IPS-NIHi11 (cell line): ENCODE measurements at regions not wholly inside any gene's neighbourhood (a gene's known extent, or its start where the extent isn't known, plus 50 kb on each side); places are given as distances from the start of the nearest gene placed in this dataset.
"Not testable (repeated sequence)": the region's sequence is repeated elsewhere in the genome, so short reads cannot be mapped to it uniquely, and the experiment has no call there.

ENCODE experiments used
- DNase-seq: peaks from one replicate; pipeline ENCODE4 v3.0.0; 2012; ENCODE audit warnings: mixed read lengths, low spot score

DNA sequence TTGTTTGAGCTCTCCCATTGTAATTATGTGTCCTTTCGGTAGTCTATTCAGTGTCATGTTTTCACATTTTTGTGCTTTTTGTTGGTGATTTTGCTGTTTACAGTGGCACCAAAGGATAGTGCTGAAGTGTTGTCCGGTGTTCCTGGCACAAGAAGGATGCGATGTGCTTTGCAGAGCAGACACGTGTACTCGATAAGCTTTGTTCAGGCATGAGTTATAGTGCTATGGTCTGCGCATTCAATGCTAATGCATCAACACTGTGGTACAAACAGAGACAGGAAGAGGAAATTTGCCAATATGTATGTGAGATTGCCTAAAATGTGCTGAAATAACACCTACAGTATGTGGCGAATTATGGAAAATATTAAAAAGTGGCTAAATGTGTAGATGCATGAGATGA lies 913.4 kb upstream of the ACO1 start:
- DNase-seq: no peak

GRCh38 chr9:31486630-31487029 lies 897.8 kb upstream of the ACO1 start:
- DNase-seq: no peak

DNA sequence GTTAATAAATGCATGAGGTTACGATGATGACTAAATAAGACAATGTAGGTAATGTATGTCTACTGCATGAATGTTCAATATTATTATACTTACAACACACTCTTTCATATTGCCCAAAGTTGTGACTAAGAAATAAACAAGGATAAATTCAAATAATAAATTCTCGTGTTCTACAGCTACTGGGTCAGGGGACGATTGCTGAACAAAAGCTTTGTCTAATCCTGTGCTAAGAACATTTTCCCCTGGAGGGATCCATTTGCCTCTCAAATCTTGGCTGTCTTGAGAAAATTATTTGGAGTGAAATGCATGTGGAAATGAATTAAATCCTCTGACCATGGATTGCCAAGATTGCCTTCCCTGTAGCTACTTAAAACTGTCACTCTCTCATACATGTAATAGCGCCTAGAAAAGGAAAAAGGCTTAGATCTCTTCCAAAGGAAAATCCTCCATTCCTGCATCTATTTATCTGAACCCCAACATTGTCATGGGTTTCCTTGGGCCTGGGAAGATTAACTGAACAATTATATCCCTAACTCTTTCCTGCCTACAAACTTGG lies 893.8 kb upstream of the ACO1 start:
- no peak for DNase-seq

DNA sequence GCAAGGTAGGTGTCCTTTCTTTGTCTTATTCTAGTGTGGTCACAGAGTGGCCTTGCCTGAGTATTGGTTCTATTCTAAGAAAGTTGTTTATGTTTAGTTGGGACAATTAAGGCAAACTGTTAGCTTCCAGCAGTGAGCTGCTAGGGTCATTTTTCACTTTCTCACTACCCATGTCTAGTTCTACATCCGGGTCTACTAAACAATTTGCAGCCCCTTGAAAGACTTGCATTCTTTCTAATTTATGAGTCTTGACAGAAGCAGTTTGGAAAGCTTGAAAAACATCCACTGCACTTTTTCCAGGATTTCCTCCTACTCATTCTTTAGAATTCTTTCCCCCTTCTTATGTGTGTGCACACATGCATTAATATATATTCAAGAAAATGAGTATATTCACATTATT lies 892.2 kb upstream of the ACO1 start:
- DNase-seq: no peak

- DNase-seq: no peak
These were observed 884.0 kb upstream of the ACO1 start for GRCh38 chr9:31500422-31500821.

DNA sequence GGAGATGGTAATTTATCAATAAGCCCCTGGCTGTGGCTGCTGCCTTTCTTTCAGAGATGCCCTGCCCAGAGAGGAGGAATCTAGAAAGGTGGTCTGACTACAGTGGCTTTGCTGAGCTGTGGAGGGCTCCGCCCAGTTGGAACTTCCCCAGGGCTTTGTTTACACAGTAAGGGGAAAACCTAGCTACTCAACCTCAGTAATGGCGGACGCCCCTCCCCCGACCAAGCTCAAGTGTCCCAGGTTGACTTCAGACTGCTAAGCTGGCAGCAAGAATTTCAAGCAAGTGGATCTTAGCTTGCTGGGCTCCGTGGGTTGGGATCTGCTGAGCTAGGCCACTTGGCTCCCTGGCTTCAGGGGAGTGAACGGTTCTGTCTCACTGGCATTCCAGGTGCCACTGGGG lies 865.4 kb upstream of the ACO1 start:
- no peak for DNase-seq

DNA sequence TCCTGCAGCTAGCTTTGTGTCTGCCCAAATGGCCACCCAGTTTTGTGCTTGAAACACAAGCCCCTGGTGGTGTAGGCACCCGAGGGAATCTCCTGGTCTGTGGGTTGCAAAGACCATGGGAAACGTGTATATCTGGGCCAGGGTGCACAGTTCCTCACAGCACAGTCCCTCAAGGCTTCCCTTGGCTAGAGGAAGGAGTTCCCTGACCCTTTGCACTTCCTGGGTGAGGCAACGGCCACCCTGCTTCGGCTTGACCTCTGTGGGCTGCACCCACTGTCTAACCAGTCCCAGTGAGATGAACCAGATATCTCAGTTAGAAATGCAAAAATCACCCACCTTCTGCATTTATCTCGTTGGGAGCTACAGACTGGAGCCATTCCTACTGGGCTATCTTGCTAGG lies 865.0 kb upstream of the ACO1 start:
- no peak for DNase-seq

- DNase-seq: no peak
These were observed 864.6 kb upstream of the ACO1 start for GRCh38 chr9:31519826-31520225.

- no peak for DNase-seq
These were observed 864.0 kb upstream of the ACO1 start for GRCh38 chr9:31520301-31521085.

GRCh38 chr9:31535651-31536050 lies 848.8 kb upstream of the ACO1 start:
- DNase-seq: no peak

- DNase-seq: no peak
These were observed 848.0 kb upstream of the ACO1 start for GRCh38 chr9:31536471-31536870.

- no peak for DNase-seq
These were observed 842.6 kb upstream of the ACO1 start for GRCh38 chr9:31541721-31542281.

GRCh38 chr9:31542384-31543055 lies 841.9 kb upstream of the ACO1 start:
- peak; percentile 29 for DNase-seq

- DNase-seq: no peak
These were observed 829.5 kb upstream of the ACO1 start for GRCh38 chr9:31554941-31555340.

DNA sequence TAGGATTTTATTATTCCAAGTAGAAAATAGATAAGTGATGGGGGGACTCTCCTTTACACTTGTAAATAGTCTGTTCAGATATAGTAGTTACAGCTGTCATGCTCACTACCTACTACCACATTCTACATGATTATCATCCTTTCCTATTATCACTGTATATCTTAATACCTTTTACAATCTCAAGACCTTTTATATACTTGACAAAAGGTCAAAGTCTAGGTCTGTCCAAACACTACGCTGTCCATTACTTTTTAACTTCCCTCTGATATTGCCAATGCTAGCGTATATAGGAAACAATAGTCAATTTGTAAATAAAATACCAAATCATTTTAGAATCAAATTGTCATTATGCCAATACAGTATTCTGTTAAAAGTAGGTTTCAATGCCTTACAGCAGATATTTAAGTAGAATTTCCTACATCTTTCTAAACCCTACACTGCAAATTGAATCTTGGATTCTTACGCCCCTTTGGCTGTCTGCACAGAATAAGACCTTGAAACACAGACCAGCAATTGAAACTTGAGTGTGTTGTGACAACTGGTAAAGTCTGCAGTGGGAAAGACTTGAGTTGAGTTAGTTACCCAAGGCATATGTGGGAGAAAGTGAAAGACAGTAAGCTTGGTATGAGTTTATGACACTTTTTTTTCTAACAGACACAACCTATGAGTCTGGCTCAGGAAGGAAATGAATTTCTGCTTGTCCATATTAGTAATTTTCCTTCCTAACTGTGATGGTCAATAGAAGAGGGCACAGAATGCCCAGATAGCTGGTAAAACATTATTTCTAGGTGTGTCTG lies 827.6 kb upstream of the ACO1 start:
- no peak for DNase-seq

- DNase-seq: not testable (repeated sequence)
These were observed 812.3 kb upstream of the ACO1 start for GRCh38 chr9:31572190-31572589.

DNA sequence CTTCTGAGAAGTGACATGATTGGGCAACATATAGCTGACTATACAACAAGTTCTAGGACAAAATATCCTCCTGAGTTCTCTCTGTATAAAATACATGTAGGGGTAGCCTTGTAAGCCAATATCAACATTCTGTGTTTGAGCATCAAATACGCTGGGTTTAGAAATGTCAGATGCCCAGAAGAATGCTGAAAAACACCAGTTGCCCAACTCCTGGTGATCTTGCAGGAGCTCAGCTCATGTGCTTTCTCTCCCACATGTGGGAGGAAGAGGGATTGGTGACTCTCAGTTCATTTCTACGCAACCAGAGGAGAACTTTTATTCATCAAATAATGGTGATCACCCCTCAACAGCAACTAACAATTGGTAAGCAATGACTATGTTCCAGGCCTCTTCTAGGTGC lies 810.9 kb upstream of the ACO1 start:
- no peak for DNase-seq

GRCh38 chr9:31574006-31574765 lies 810.3 kb upstream of the ACO1 start:
- DNase-seq: no peak

DNA sequence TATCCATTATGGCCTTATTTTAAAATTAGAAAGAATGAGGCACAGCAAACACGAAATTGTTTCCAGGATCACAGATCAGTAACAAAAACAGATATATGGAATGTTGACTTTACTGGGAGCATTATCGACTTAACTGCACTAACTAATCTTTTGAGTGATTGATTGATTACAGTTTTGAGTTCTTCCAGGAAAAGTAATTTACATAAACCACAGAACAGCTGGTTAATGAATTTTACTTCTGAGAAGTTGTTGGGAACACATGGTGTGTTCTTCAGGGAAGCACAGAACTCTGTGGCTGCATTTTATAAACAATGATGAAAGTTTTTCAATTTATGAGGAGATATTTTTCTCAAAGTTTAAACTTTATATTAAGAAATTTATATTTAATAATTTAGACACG lies 802.4 kb upstream of the ACO1 start:
- DNase-seq: no peak

- no peak for DNase-seq
These were observed 801.9 kb upstream of the ACO1 start for GRCh38 chr9:31582561-31582960.

DNA sequence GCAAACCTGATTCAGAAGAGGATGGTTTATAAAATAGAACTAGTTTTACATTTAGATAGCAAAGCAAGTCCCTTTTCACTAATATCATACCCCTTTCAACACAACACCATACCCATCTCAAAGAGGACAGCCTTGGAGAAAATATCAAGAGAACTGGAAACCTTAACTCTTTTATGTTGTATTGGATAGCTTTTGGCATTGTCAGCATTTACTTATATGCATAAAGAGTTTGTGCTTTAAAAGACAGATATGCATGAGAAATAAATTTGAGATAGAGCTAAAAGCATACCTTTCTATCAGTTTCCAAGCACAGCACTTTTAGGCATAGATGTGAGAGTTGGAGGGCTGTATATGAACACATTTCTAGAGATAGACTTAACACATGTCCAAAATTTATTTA lies 799.3 kb upstream of the ACO1 start:
- DNase-seq: no peak

- no peak for DNase-seq
These were observed 797.3 kb upstream of the ACO1 start for GRCh38 chr9:31587146-31587545.
